Right lung (tissue), 2 donors: ENCODE measurements at regions not wholly inside any gene's neighbourhood (a gene's known extent, or its start where the extent isn't known, plus 50 kb on each side); places are given as distances from the start of the nearest gene placed in this dataset.
"Not testable (repeated sequence)": the region's sequence is repeated elsewhere in the genome, so short reads cannot be mapped to it uniquely, and the experiment has no call there.

Experiments used
- DNase-seq, 2 donors: peaks; one replicate each; pipeline ENCODE4 v3.0.0-alpha.2; 2013

DNA sequence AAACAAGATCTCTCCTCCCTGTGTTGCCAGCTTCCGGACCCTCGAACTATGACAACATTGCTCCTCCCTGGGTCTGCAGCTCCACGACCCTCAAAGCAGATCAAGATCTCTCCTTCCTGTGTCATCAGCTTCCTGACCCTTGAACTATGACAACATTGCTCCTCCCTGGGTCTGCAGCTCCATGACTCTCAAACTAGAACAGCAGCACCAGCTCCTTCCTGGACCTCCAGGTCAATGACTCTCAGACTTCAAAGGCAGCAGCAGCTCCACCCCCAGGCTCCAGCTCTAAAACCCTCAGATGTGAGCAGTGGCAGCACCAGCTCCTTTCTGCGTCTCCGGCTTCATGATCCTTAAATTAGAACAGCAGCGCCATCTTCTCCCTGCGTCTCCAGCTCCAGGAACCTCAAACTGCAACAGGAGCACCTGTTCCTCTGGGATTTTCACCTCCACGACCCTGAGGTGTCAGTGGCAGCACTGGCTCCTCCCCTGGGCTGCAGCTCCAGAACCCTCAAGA, 341.0 kb upstream of the SULF2 start:
- no peak for DNase-seq

DNA sequence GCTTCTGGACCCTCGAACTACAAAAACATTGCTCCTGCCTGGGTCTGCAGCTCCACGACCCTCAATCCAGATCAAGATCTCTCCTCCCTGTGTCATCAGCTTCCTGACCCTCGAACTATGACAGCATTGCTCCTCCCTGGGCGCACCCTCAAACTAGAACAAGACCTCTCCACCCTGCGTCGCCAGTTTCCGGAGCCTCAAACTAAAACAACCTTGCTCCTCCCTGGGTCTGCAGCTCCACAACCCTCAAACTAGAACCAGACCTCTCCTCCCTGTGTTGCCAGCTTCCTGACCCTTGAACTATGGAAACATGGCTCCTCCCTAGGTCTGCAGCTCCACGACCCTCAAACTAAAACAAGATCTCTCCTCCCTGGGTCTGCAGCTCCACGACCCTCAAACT, 339.7 kb upstream of the SULF2 start:
- no peak for DNase-seq

- no peak for DNase-seq
Measured at GRCh38 chr20:48124181-48124782, 339.0 kb upstream of the SULF2 start.

DNA sequence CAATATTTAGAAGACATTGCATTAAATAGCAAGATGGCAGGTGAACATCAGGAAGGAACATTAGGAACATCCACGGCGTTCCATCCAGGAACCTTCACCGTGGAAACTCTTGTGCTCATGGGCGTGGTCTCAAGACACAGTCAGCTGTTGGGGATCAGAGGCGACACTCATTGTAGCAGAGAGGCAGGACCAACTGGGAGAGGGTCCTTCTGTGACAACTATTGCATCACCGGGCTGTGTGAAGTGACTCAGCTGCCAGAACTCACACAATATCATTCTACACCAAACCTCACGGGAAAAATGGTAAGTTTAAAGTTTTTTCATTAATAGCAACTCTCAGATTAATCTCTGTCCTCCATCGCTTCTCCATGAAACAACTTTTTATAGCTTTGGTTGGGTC, 334.8 kb upstream of the SULF2 start:
- no peak for DNase-seq

DNA sequence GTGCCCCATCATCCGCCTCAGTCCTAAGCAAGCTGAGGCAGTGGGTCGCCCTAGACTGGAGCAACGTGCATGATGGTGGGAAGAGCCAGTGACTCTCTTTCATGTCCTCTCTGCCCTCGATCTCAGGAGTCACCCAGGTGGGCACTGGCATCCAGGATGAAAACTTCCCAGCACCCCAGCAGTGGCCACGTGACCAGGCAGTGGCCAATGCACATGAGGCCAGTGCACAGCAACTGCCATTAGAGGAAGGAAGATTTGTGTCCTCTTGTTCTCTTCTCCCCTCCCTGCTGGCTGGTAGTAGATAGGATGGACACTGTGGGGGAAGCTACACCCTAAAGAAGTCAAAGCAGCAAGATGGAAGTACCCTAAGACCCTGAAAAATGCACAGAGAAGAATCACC, 334.1 kb upstream of the SULF2 start:
- not testable (repeated sequence) for DNase-seq

DNA sequence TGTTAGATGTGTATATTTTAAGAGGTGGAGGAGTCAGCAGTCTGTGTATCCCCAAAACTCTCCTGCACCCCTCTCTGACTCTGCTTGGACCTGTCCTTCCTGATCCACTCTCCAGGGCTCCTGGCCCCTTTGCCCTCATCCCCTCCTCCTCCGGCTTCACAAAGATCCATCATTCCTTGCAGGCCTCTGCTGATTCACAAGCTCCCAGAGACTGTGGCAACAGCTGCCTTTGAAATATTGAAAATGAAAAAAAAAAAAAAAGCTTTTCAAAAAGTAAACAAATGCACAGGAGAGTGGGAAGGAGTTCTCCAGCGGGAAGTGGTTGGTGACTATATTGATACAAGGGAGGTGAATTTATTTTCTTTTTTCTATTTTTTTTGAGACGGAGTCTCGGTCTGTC, 330.2 kb upstream of the SULF2 start:
- no peak for DNase-seq

- no peak for DNase-seq
Measured at GRCh38 chr20:48107560-48107959, 322.3 kb upstream of the SULF2 start.

- no peak for DNase-seq
Measured at GRCh38 chr20:48106428-48106827, 321.1 kb upstream of the SULF2 start.

DNA sequence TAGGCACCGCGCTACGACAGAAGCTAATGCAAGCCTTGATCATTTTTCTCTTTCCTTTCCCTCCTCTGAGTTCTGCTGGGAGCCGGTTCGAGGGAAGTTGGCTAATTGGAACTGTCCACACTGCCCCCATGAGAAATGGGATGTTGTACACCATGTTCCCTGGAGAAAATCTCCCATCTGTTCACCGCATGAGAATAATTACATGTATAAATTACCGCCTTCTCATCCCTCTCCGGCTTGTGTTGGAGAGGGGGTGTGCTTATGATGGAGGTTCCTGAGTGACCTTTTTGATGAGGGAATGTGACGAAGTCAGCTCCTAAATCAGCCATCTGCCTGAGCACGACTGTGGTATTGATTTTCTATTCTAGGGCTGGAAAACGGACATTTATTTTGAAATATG, 320.2 kb upstream of the SULF2 start:
- no peak for DNase-seq

DNA sequence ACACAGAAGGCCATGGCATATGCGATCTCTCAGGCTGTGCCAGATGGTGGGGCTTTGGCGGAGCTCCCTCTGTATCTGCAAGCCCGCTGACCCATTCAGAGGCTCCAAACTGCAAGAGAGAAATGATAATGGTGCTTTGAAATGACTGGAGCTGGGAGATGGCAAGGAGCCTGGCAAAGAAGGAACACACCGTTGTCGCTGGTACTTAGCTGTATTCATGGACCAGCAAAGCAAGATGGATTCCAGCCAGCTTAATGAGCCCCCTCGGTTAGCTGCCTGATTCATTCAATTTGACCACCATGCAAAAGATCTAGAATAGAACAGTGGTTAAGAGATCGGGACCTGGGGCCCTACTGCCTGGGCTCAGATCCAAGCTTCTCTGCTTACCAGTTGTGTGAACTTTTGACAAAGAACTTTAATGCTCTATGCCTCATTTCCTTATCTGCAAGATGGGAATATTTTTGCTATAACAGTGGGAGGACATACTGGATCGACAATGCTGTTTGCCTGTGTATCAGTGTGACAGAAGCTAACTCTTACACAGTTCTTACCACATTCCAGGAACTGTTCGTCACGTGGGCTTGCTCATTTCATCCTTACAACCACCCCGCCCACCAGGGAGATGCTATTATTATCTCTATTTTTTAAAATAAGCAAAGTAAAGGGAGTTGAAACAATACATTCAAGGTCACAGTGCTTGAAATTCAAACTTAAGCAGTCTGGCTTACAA, 317.8 kb upstream of the SULF2 start:
- no peak for DNase-seq

DNA sequence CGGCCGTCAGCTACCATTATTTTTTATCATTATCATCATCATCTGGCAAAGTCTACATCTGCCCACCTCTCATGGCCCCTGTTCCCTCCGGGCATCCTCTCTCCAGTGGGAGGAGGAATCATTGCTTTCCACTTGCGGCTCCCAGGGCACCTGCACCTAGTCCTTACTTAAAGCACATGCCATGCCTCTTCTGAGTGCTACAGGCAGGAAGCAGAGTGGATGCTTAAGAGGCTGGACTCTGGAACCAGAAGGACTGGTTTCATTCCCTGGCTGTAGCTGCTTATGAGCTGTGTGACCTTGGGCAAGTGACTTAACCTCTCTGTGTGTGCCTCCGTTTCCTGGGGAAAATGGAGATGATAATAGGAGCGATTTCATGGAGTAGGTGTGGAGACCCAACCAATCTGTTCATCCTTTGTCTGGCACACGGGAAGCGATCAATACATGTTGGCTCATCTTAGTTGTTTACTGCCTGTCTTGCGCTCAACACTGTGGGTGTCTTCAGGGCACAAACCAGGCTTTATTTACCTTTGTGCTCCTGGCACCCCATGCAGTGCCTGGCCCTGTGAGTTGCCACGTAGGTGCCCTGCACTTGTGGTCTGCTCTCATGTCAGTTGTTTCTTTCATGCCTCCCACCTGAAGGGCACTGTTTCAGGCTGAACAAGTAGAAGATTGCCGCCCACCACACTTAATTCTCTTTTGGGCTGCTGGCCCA, 317.0 kb upstream of the SULF2 start:
- no peak for DNase-seq

- DNase-seq = no peak
Measured at GRCh38 chr20:48100483-48100882, 315.2 kb upstream of the SULF2 start.

GRCh38 chr20:48098866-48099265, 313.6 kb upstream of the SULF2 start:
- DNase-seq = no peak

GRCh38 chr20:48098099-48098498, 312.8 kb upstream of the SULF2 start:
- no peak for DNase-seq

DNA sequence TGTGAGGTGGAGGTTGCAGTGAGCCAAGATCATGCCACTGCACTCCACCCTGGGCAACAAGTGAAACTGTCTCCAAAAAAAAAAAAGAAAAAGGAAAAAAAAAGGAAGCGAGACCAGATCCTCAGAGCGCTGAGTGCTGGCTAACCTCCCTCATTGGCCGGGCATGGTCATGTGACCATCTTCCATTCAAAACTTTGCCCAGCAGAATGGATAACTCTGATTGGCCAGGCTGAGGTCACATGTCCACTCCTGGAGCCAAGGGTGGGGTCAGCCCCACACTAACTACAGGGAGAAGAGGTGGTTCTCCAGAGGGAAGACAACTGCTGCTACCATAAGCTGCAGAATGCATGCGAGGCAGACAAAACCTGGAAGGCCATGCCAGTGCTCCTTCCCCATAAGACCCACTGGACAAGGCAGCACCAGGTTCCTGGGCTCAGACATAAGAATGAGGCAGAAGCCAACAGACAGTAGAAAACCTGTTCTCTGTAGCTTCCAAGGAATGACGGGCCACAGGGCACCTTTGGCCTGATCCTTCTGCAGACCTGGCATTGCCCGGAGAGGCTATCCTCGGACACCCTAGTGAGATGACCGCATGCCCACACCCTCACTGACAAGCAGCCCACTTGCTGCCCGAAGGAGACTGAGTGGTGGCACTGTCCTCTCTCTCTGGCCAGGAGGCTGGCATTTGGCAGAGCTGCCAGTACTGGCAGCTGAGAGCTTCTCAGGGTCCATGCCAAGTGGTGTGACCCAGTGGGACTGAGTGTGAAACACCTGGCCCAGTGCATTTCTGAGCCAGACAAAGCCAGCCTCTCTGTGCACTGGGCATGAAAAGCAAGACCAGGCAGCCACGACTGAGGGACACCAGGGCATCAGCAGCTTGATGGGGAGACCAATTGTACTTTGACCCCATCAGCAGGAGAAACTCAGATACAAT, 311.9 kb upstream of the SULF2 start:
- no peak for DNase-seq

DNA sequence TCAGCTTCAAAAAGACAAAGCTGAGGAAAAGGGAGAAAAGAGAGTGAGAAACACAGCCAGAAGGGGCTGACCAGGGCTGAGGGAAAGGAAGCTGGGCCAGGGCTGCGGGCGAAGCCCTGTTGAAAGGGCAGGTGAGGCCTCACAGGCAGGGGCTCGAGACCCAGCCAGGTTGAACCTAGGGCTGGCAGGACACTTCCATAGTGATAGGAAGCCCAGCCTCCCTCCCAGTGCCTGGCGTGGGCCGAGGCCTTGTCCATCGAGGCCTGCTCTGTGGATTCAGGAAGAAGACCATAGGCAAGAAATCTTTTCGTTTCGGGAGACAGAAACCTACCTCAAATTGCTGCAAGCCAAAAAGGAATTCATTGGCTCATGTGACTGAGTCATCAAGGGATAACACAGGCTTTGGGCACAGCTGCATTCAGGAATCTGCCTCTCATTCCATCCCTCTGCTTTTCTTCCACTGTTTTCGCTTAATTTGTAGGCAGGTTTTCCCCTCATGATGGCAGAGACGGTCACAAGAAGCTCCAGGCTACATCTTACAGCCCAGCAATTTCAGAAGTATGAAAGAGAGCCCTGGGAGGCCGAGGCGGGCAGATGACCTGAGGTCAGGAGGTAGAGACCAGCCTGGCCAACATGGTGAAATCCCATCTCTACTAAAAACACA, 311.1 kb upstream of the SULF2 start:
- no peak for DNase-seq

DNA sequence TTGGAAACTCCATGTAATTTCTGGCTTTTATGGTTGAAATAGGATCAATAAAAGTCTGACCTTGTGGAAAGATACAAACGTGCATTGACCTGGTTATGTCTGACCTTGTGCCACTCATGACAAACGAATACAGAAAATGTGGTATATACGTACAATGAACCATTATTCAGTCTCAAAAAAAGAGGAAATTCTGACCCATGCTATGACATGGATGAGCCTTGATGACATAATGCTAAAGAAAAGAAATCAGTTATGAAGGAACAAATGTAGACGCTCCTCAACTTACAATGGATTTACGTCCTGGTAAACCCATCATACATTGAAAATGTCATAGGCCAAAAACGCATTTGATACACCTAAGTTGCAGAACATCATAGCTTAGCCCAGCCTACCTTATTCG, 309.7 kb upstream of the SULF2 start:
- DNase-seq = no peak

DNA sequence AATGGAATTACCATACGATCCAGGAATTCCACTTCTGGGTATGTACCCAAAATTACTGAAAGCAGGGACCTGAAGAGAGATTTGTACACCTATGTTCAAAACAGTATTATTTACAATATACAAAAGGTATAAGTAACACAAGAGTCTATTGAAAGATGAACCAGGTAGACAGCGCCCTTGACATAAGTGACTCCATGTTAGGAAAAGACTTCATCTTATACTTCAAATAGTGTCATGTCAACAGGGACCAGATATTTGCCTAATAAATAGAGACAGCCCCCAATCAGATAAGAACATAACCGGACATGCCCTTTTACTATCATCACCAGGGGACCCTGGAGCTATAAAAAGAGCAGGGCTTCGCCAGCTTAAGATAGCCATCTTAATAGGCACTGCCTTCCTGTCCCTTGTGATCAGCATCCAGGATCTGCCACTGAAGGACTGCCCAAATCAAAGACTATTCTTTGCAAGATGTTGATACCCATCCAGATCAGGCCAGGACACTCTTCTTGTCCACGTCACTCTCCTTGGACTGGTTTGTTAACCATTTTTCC, 309.0 kb upstream of the SULF2 start:
- DNase-seq = no peak

GRCh38 chr20:48092596-48093280, 307.5 kb upstream of the SULF2 start:
- DNase-seq = no peak

DNA sequence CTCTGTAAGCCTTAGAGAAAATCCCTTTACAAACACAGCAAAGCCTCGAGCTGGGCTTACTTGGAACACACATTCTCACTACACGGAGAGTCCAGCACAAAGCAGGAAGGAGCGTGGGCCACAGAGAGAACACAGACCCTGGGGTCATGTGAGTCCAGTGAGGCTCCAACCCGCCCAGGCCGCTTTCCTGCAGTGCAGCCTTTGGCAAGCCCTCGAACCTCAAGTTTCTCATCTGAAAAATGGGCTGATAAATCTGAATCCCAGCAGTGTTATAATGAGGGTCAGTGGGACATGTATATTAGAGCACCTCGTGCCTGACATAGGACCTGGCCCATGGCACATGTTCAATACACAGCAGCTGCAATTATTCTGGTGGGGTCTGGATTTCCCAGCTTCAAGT, 305.5 kb upstream of the SULF2 start:
- no peak for DNase-seq
